ENCODE measurements at regions not wholly inside any gene's neighbourhood (a gene's known extent, or its start where the extent isn't known, plus 50 kb on each side); places are given as distances from the start of the nearest gene placed in this dataset.

- TF ChIP-seq FOSL2 (IDR thresholded peaks at IDR 0.05) = no peak
- TF ChIP-seq FOSL2 (CRISPR knock-in tag; IDR thresholded peaks at IDR 0.05) = no peak
- no peak for TF ChIP-seq E2F6 (IDR thresholded peaks at IDR 0.05; ENCODE audit: borderline replicate concordance, low read depth)
- no peak for TF ChIP-seq RNF2 (IDR thresholded peaks at IDR 0.05; ENCODE audit: borderline replicate concordance, low read depth)
- TF ChIP-seq CBX2 (IDR thresholded peaks at IDR 0.05; ENCODE audit: borderline replicate concordance, low read depth) = no peak
Observed at GRCh38 chr5:125552486-125552885, 806.0 kb upstream of the ZNF608 start (continued).

- ChIA-PET CTCF (no interaction called here), POLR2A (no interaction called here)
- Histone ChIP-seq H3K4me1 (peaks cover 7% of the 10 kb centered on the region; the same call in 1 of the 3 replicates), H3K4me3 (no peak overlapping the region), H3K27ac (no peak overlapping the region), H3K4me2 (no peak overlapping the region), H3K9me3 (no peaks in the 10 kb centered on the region)
- WGBS (ENCODE audit: missing lambda C conversion rate) = 48% methylated on average over 2 of the region's 2 CpGs
- no peak for TF ChIP-seq BHLHE40 (IDR thresholded peaks at IDR 0.05; ENCODE audit: low read depth, low read length)
- TF ChIP-seq EP300 (IDR thresholded peaks at IDR 0.05) = no peak
- no peak for TF ChIP-seq ESRRA (IDR thresholded peaks at IDR 0.05; ENCODE audit: borderline replicate concordance, low read length)
- TF ChIP-seq POLR2A (IDR thresholded peaks at IDR 0.05; ENCODE audit: low read length) = no peak
- no peak for TF ChIP-seq HOXB13 (CRISPR knock-in tag; IDR thresholded peaks at IDR 0.05; ENCODE audit: low read depth)
- TF ChIP-seq EHMT2 (IDR thresholded peaks at IDR 0.05; ENCODE audit: low read depth) = no peak
- TF ChIP-seq NR3C1 (IDR thresholded peaks at IDR 0.05) = no peak
- TF ChIP-seq FOSB (CRISPR knock-in tag; IDR thresholded peaks at IDR 0.05) = no peak
- no peak for TF ChIP-seq CHD4 (IDR thresholded peaks at IDR 0.05; ENCODE audit: borderline replicate concordance)
- no peak for TF ChIP-seq SMC3 (IDR thresholded peaks at IDR 0.05)
- no peak for TF ChIP-seq GATA3 (IDR thresholded peaks at IDR 0.05; ENCODE audit: borderline replicate concordance)
- TF ChIP-seq NPAS2 (CRISPR knock-in tag; IDR thresholded peaks at IDR 0.05; ENCODE audit: borderline replicate concordance) = no peak
- no peak for TF ChIP-seq CBX2 (IDR thresholded peaks at IDR 0.05; ENCODE audit: borderline replicate concordance, low read depth)
- DNase-seq (ENCODE audit: low read depth in 1 of 2, low spot score in 1 of 2) (no peak), ATAC-seq (no peak), FAIRE-seq (no peak)
Observed at GRCh38 chr5:125554355-125554754, 807.9 kb upstream of the ZNF608 start.

- peaks cover 12% of the 10 kb centered on the region; the same call in 1 of the 3 replicates for H3K4me1 ChIP-seq
- ChIA-PET CTCF (no interaction called here), POLR2A (no interaction called here)
- ATAC-seq = no peak
- FAIRE-seq = no peak
- H3K9me3 ChIP-seq = no peaks in the 10 kb centered on the region
- no peak overlapping the region for H3K4me2 ChIP-seq
- no peak overlapping the region for H3K27ac ChIP-seq
- TF ChIP-seq E2F6 (IDR thresholded peaks at IDR 0.05; ENCODE audit: borderline replicate concordance, low read depth) = no peak
- no peak for TF ChIP-seq HOXB5 (CRISPR knock-in tag; IDR thresholded peaks at IDR 0.05)
- no peak for TF ChIP-seq JUNB (IDR thresholded peaks at IDR 0.05)
- no peak for TF ChIP-seq MAX (IDR thresholded peaks at IDR 0.05)
- TF ChIP-seq ZC3H11A (IDR thresholded peaks at IDR 0.05) = no peak
- no peak for TF ChIP-seq JUN (IDR thresholded peaks at IDR 0.05)
- TF ChIP-seq ELK1 (IDR thresholded peaks at IDR 0.05; ENCODE audit: low read depth, low read length) = no peak
- no peak for TF ChIP-seq BCL3 (IDR thresholded peaks at IDR 0.05)
- no peak for TF ChIP-seq ZSCAN20 (CRISPR knock-in tag; IDR thresholded peaks at IDR 0.05)
- TF ChIP-seq NPAS2 (CRISPR knock-in tag; IDR thresholded peaks at IDR 0.05; ENCODE audit: borderline replicate concordance) = no peak
- TF ChIP-seq ZFP36 (IDR thresholded peaks at IDR 0.05; ENCODE audit: borderline replicate concordance, partially characterized antibody) = no peak
- TF ChIP-seq CHD4 (IDR thresholded peaks at IDR 0.05; ENCODE audit: borderline replicate concordance) = no peak
- no peak for TF ChIP-seq RNF2 (IDR thresholded peaks at IDR 0.05; ENCODE audit: borderline replicate concordance, low read depth)
- TF ChIP-seq HDAC2 (IDR thresholded peaks at IDR 0.05) = no peak
- TF ChIP-seq POLR2AphosphoS2 (conservative IDR thresholded peaks at IDR 0.05; ENCODE audit: low read length) = no peak
- H3K4me3 ChIP-seq = no peak overlapping the region
- no peak for DNase-seq (ENCODE audit: low read depth in 1 of 2, low spot score in 1 of 2)
- WGBS (ENCODE audit: missing lambda C conversion rate) = 55% methylated on average over 4 of the region's 4 CpGs
Observed at GRCh38 chr5:125555591-125555990, 809.2 kb upstream of the ZNF608 start.
